IMR-90 (cell line): ENCODE measurements at regions not wholly inside any gene's neighbourhood (a gene's known extent, or its start where the extent isn't known, plus 50 kb on each side); places are given as distances from the start of the nearest gene placed in this dataset.

Experiments
- ATAC-seq: fragments of 200-7000 bp; cut with Tn5 transposase; 2 replicates; pipeline ENCODE4 v1.9.1; 2020; ENCODE audit warnings: low read depth, mild to moderate bottlenecking, moderate library complexity
- BruUV-seq: library from RNA; stranded (reverse); fragments of 400-500 nt; replicated peaks from 2 replicates; lab custom pipeline; 2021; lab: Mats Ljungman, UMichigan
- CTCF ChIA-PET: fragments of 300-600 bp; formaldehyde crosslinking; extraction: SDS; loops from one replicate; lab custom pipeline; 2021; ENCODE audit warnings: antibody characterized with exemption; lab: Yijun Ruan, JAX
- POLR2A ChIA-PET: fragments of 300-600 bp; sonication (Branson Sonifier 250); formaldehyde crosslinking; loops from one replicate; lab custom pipeline; 2022; ENCODE audit warnings: antibody characterized with exemption; ENCODE audit not compliant: unreplicated experiment; lab: Charles Lee
- DNase-seq: peaks from one replicate; pipeline ENCODE4 v3.0.0; 2013
- H2AFZ ChIP-seq: replicated peaks from 2 replicates; pipeline ENCODE3; 2013; ENCODE audit warnings: low read length, mild to moderate bottlenecking; ENCODE audit not compliant: poor library complexity
- H2AK5ac ChIP-seq: 2 replicates; pipeline ENCODE4 v1.6.1; 2013; ENCODE audit warnings: low read depth, low read length, inconsistent platforms
- H2AK9ac ChIP-seq: replicated peaks from 2 replicates; pipeline ENCODE3; 2013; ENCODE audit warnings: mild to moderate bottlenecking, low read depth, low read length, moderate library complexity; ENCODE audit not compliant: poor library complexity
- H2BK120ac ChIP-seq: 2 replicates; pipeline ENCODE4 v1.6.1; 2013; ENCODE audit warnings: low read depth, low read length, inconsistent platforms
- H2BK15ac ChIP-seq: 3 replicates; pipeline ENCODE4 v1.6.1; 2013; ENCODE audit warnings: low read depth, low read length, inconsistent platforms
- H2BK20ac ChIP-seq: 2 replicates; pipeline ENCODE4 v1.6.1; 2013; ENCODE audit warnings: low read depth, mild to moderate bottlenecking, inconsistent platforms, low read length, moderate library complexity
- H2BK5ac ChIP-seq: 2 replicates; pipeline ENCODE4 v1.6.1; 2013; ENCODE audit warnings: mild to moderate bottlenecking, low read depth, low read length, inconsistent platforms; ENCODE audit not compliant: poor library complexity, severe bottlenecking
- H3K14ac ChIP-seq: replicated peaks from 2 replicates; pipeline ENCODE4 v1.6.1; 2013; ENCODE audit warnings: low read depth, low read length, inconsistent platforms
- H3K18ac ChIP-seq: 2 replicates; pipeline ENCODE4 v1.6.1; 2013; ENCODE audit warnings: low read depth, low read length, control low read depth
- H3K23ac ChIP-seq: 2 replicates; pipeline ENCODE4 v1.6.1; 2013; ENCODE audit warnings: low read depth, low read length, inconsistent platforms
- H3K27ac ChIP-seq: 2 replicates; pipeline ENCODE4 v1.5.1; 2013; ENCODE audit warnings: mild to moderate bottlenecking, control low read depth, low read length; ENCODE audit not compliant: insufficient read depth
- H3K27me3 ChIP-seq: 2 replicates; pipeline ENCODE4 v1.6.1; 2013; ENCODE audit warnings: low read length; ENCODE audit not compliant: control insufficient read depth, insufficient read depth
- H3K36me3 ChIP-seq: 2 replicates; pipeline ENCODE4 v1.6.1; 2013; ENCODE audit warnings: low read length, mixed read lengths; ENCODE audit not compliant: control insufficient read depth, insufficient read depth
- H3K4ac ChIP-seq: 2 replicates; pipeline ENCODE4 v1.6.1; 2013; ENCODE audit warnings: low read depth, low read length, inconsistent platforms
- H3K4me1 ChIP-seq: 2 replicates; pipeline ENCODE4 v1.6.1; 2013; ENCODE audit warnings: low read length, mixed read lengths; ENCODE audit not compliant: control insufficient read depth, insufficient read depth
- H3K4me2 ChIP-seq: 2 replicates; pipeline ENCODE4 v1.6.1; 2013; ENCODE audit warnings: low read depth, mild to moderate bottlenecking, control low read depth, low read length, moderate library complexity
- H3K4me3 ChIP-seq: 2 replicates; pipeline ENCODE4 v1.5.1; 2013; ENCODE audit warnings: low read depth, mild to moderate bottlenecking, control low read depth, low read length, moderate library complexity; ENCODE audit not compliant: insufficient read depth
- H3K56ac ChIP-seq: 2 replicates; pipeline ENCODE4 v1.6.1; 2013; ENCODE audit warnings: low read length, inconsistent platforms; ENCODE audit not compliant: insufficient read depth; ENCODE audit errors: extremely low read depth
- H3K79me1 ChIP-seq, 2 experiments: 2 replicates each; pipeline ENCODE4 v1.6.1; 2013; ENCODE audit warnings: low read length in 2 of 2, inconsistent platforms in 1 of 2, low read depth in 1 of 2
- H3K9ac ChIP-seq: 2 replicates; pipeline ENCODE4 v1.6.1; 2013; ENCODE audit warnings: low read depth, low read length, control low read depth
- H3K9me1 ChIP-seq: 2 replicates; pipeline ENCODE4 v1.6.1; 2013; ENCODE audit warnings: low read length, inconsistent platforms; ENCODE audit not compliant: insufficient read depth
- H3K9me3 ChIP-seq: 2 replicates; pipeline ENCODE4 v1.6.1; 2013; ENCODE audit warnings: low read length; ENCODE audit not compliant: control insufficient read depth, insufficient read depth
- H4K20me1 ChIP-seq: 2 replicates; pipeline ENCODE4 v1.6.1; 2013; ENCODE audit warnings: low read length, inconsistent platforms; ENCODE audit not compliant: insufficient read depth
- H4K5ac ChIP-seq: 2 replicates; pipeline ENCODE4 v1.6.1; 2013; ENCODE audit warnings: mild to moderate bottlenecking, low read depth, low read length, control low read depth
- H4K8ac ChIP-seq, 2 experiments: 2 replicates each; pipeline ENCODE4 v1.6.1; 2013; ENCODE audit warnings: low read depth in 2 of 2, low read length in 2 of 2, control low read depth in 1 of 2, inconsistent platforms in 1 of 2
- H4K91ac ChIP-seq: 2 replicates; pipeline ENCODE4 v1.6.1; 2013; ENCODE audit warnings: low read depth, low read length, inconsistent platforms; ENCODE audit not compliant: insufficient read depth
- CHD1 ChIP-seq: IDR thresholded peaks from 2 replicates; pipeline ENCODE4 v1.6.1; 2012; ENCODE audit warnings: low read depth, low read length, improper control_type of control experiment
- ELK1 ChIP-seq: fragments of 150-350 bp; IDR thresholded peaks from 2 replicates; pipeline ENCODE4 v1.6.1; 2016; ENCODE audit warnings: low read depth, mild to moderate bottlenecking, low read length, moderate library complexity, borderline replicate concordance
- MAFK ChIP-seq: IDR thresholded peaks from 2 replicates; pipeline ENCODE4 v1.6.1; 2012; ENCODE audit warnings: low read depth, low read length, improper control_type of control experiment
- NFE2L2 ChIP-seq: fragments of 150-350 bp; IDR thresholded peaks from 2 replicates; pipeline ENCODE4 v1.6.1; 2016; ENCODE audit warnings: low read depth, mild to moderate bottlenecking, low read length
- WGBS, 2 experiments: methylation state at CpG; one replicate each; pipeline versions ENCODE4 v1.1.5 to v1.1.7; 2013; ENCODE audit warnings: missing lambda C conversion rate in 2 of 2; ENCODE audit not compliant: insufficient read length in 1 of 2; ENCODE audit errors: extremely low coverage in 2 of 2; 5-methylcytosine and 5-hydroxymethylcytosine counted together
- dilution Hi-C: fragments of 300-500 bp; cut with HindIII; formaldehyde crosslinking; loops from one replicate; pipeline ENCODE4 v1.14.3; 2018; ENCODE audit warnings: low sequenced_read_pairs; ENCODE audit not compliant: unreplicated experiment
- in situ Hi-C: fragments of 300-500 bp; cut with MboI; formaldehyde crosslinking; loops from 3 replicates; pipeline ENCODE4 v1.14.3; 2019; ENCODE audit warnings: low sequenced_read_pairs, inconsistent platforms, mixed read lengths
- intact Hi-C: fragments of 100-400 bp; cut with micrococcal nuclease; formaldehyde crosslinking; loops from 2 replicates; pipeline ENCODE4 v1.10.0; 2022

- no peak overlapping the region for H3K23ac ChIP-seq
- BruUV-seq, result no TSS peak
- H4K91ac ChIP-seq, result no peak overlapping the region
- no peak overlapping the region for H2BK15ac ChIP-seq
- H4K5ac ChIP-seq, result no peak overlapping the region
- no peaks in the 10 kb centered on the region for H3K4me1 ChIP-seq
- H3K27ac ChIP-seq, result no peak overlapping the region
- H3K14ac ChIP-seq, result no peak overlapping the region
- H2AFZ ChIP-seq, result no peak overlapping the region
- no peak overlapping the region for H3K4ac ChIP-seq
- H3K9ac ChIP-seq, result no peak overlapping the region
- no peak overlapping the region for H3K56ac ChIP-seq
- H3K36me3 ChIP-seq, result no peaks in the 10 kb centered on the region
- H4K20me1 ChIP-seq, result no peaks in the 10 kb centered on the region
- ATAC-seq (no peak), DNase-seq (no peak)
- H2BK20ac ChIP-seq, result no peak overlapping the region
- in situ Hi-C loops, result no loop called here
- H3K4me3 ChIP-seq, result no peak overlapping the region
- no peaks in the 10 kb centered on the region; the same call in 1 of the 2 replicates for H3K27me3 ChIP-seq
- no peak overlapping the region for H2AK9ac ChIP-seq
- no peak overlapping the region for H3K18ac ChIP-seq
- dilution Hi-C loops, result no loop called here
- no peak overlapping the region for H3K4me2 ChIP-seq
- H2BK5ac ChIP-seq, result no peak overlapping the region
- intact Hi-C loops, result no loop called here
- H2BK120ac ChIP-seq, result no peak overlapping the region
- H2AK5ac ChIP-seq, result no peak overlapping the region
- H3K79me1 ChIP-seq, result no peaks in the 10 kb centered on the region
- no peak for TF ChIP-seq MAFK
- TF ChIP-seq CHD1, result no peak
- no peak for TF ChIP-seq NFE2L2
- TF ChIP-seq ELK1, result no peak
- no peaks in the 10 kb centered on the region; the same call in 1 of the 2 replicates for H3K9me1 ChIP-seq
- no peaks in the 10 kb centered on the region for H3K9me3 ChIP-seq
- H4K8ac ChIP-seq, result no peak overlapping the region
- WGBS, 2 experiments, result 37% methylated on average over 3 of the region's 13 CpGs; no CpG with 5 or more reads in 1 of the 2 experiments
- POLR2A ChIA-PET, result no interaction called here
- CTCF ChIA-PET, result no interaction called here
These were observed 81.7 kb upstream of the MAFB start for GRCh38 chr20:40770564-40771307.
